ENCODE measurements at regions not wholly inside any gene's neighbourhood (a gene's known extent, or its start where the extent isn't known, plus 50 kb on each side); places are given as distances from the start of the nearest gene placed in this dataset.

DNA sequence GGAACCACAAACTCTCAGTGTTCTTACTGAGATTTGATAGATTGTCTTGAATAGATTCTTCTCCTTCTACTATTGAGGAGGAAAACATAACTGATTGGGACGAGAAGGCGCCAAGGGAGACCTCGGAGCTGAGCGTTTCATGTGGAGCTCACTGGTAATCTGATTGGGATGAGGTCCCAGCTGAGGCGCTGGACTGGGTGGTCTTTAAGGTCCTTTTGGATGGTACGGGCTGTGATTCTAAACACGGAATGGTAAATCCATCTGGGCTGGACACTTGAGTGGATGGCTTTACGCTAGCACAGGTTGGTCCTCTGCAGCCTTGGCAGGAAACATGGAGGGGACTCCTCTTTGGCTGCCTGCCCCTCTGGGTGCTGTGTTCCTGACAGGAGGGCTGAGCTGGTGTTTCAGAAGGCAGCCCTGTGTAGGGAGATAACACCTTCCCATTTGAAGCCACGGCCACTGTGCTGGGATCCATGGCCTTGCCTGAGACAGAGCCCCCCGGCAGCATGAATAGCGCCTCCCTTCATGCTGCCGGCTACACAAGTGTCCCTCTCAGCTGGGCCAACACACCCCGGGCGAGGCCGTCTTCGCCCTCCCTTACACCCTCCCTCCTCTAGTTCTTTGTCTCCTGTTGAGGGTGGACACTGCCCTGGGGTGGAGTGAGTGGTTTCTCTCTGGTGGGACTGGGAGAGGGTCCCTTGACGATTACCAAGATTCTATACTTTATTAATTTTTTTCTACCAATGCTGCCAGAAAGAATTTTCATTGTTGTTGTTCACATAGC is 203.2 kb upstream of the SHH start:
- POLR2A ChIA-PET: no interaction called here
- no peak overlapping the region for H3K4me2 ChIP-seq
- ATAC-seq: no peak
- no peak for FAIRE-seq
- H3K27ac ChIP-seq: no peak overlapping the region
- WGBS (ENCODE audit: missing lambda C conversion rate): 78% methylated on average over 17 of the region's 17 CpGs
- no peak overlapping the region for H3K4me3 ChIP-seq
- H3K9me3 ChIP-seq: peaks cover 9% of the 10 kb centered on the region; the same call in 1 of the 3 replicates
- TF ChIP-seq POLR2A (IDR thresholded peaks at IDR 0.05; ENCODE audit: low read length) (no peak), MAZ (IDR thresholded peaks at IDR 0.05; ENCODE audit: borderline replicate concordance, low read depth, low read length) (no peak)
- CTCF ChIA-PET: no interaction called here
- DNase-seq (ENCODE audit: low read depth in 1 of 2, low spot score in 1 of 2): no peak
- no peaks in the 10 kb centered on the region for H3K4me1 ChIP-seq

DNA sequence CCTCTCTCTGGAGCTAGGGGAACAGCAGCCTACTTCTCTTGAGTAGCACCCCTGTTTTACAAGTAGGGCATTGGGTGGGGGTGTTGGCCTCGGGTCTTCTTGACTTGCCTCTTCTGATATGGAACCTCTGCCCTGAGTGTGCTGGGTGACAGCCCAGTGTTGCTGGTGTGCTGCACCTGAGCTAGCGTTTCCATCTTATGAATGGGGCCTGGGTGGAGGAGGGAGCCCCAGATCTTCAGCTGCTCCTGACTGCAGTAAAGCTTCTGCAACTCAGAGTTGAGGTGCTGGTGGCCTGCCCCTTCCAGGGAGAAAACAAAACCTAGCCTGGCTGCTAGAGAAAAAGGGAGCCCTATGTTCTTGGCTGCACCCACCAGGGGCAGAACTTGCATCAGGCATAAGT is 202.5 kb upstream of the SHH start:
- Histone ChIP-seq H3K4me3 (no peak overlapping the region), H3K4me2 (no peak overlapping the region), H3K4me1 (no peaks in the 10 kb centered on the region), H3K9me3 (peaks cover 12% of the 10 kb centered on the region), H3K27ac (no peak overlapping the region)
- ChIA-PET POLR2A (no interaction called here), CTCF (no interaction called here)
- FAIRE-seq (no peak), ATAC-seq (no peak), DNase-seq (ENCODE audit: low read depth in 1 of 2, low spot score in 1 of 2) (no peak)
- WGBS (ENCODE audit: missing lambda C conversion rate): 0% methylated on average over 1 of the region's 2 CpGs
- TF ChIP-seq EP300 (IDR thresholded peaks at IDR 0.05) (no peak), MAFK (IDR thresholded peaks at IDR 0.05; ENCODE audit: partially characterized antibody) (no peak), EHMT2 (IDR thresholded peaks at IDR 0.05; ENCODE audit: low read depth) (no peak), NFE2L2 (conservative IDR thresholded peaks at IDR 0.05; ENCODE audit: low read length) (no peak), MAZ (IDR thresholded peaks at IDR 0.05; ENCODE audit: borderline replicate concordance, low read depth, low read length) (no peak), ZSCAN20 (CRISPR knock-in tag; IDR thresholded peaks at IDR 0.05) (no peak)
- TF ChIP-seq, protein P1, sequence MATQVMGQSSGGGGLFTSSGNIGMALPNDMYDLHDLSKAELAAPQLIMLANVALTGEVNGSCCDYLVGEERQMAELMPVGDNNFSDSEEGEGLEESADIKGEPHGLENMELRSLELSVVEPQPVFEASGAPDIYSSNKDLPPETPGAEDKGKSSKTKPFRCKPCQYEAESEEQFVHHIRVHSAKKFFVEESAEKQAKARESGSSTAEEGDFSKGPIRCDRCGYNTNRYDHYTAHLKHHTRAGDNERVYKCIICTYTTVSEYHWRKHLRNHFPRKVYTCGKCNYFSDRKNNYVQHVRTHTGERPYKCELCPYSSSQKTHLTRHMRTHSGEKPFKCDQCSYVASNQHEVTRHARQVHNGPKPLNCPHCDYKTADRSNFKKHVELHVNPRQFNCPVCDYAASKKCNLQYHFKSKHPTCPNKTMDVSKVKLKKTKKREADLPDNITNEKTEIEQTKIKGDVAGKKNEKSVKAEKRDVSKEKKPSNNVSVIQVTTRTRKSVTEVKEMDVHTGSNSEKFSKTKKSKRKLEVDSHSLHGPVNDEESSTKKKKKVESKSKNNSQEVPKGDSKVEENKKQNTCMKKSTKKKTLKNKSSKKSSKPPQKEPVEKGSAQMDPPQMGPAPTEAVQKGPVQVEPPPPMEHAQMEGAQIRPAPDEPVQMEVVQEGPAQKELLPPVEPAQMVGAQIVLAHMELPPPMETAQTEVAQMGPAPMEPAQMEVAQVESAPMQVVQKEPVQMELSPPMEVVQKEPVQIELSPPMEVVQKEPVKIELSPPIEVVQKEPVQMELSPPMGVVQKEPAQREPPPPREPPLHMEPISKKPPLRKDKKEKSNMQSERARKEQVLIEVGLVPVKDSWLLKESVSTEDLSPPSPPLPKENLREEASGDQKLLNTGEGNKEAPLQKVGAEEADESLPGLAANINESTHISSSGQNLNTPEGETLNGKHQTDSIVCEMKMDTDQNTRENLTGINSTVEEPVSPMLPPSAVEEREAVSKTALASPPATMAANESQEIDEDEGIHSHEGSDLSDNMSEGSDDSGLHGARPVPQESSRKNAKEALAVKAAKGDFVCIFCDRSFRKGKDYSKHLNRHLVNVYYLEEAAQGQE (IDR thresholded peaks at IDR 0.05): no peak

DNA sequence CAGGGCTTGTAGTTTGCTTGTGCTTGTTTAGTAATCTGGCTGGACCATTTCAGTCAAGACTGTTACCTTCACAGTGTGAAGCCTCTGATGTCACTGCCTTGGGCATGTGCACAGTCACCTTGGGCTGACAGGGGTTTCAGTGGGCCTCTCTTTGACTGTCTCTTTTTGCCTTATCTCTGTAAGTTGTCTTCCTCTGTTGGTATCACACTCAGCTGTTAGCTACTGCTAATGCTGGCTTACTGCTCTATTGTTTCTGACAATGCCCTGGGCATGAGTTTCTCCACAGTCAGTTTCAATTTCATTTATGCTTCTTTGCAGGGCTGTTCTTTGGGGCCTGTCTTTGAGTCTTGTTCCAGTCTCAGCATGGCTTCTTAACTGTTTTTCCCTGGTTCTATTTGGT is 201.9 kb upstream of the SHH start:
- DNase-seq (ENCODE audit: low read depth in 1 of 2, low spot score in 1 of 2) (no peak), FAIRE-seq (no peak), ATAC-seq (no peak)
- Histone ChIP-seq H3K27ac (no peak overlapping the region), H3K4me1 (no peaks in the 10 kb centered on the region), H3K4me2 (no peak overlapping the region), H3K4me3 (no peak overlapping the region), H3K9me3 (peaks cover 16% of the 10 kb centered on the region)
- TF ChIP-seq RFX5 (IDR thresholded peaks at IDR 0.05) (no peak), CBX2 (IDR thresholded peaks at IDR 0.05; ENCODE audit: borderline replicate concordance, low read depth) (no peak), NFE2L2 (conservative IDR thresholded peaks at IDR 0.05; ENCODE audit: low read length) (no peak), ESRRA (IDR thresholded peaks at IDR 0.05; ENCODE audit: borderline replicate concordance, low read length) (no peak), MYC (IDR thresholded peaks at IDR 0.05; ENCODE audit: borderline replicate concordance, low read length) (no peak), RAD21 (conservative IDR thresholded peaks at IDR 0.05 in 1 of 2, IDR thresholded peaks at IDR 0.05 in 1 of 2) (no peak), HOXA7 (CRISPR knock-in tag; IDR thresholded peaks at IDR 0.05) (no peak), FOXS1 (CRISPR knock-in tag; IDR thresholded peaks at IDR 0.05) (no peak), POLR2A (IDR thresholded peaks at IDR 0.05; ENCODE audit: low read length) (no peak), ZSCAN20 (CRISPR knock-in tag; IDR thresholded peaks at IDR 0.05) (no peak), SREBF2 (IDR thresholded peaks at IDR 0.05) (no peak), PHF8 (IDR thresholded peaks at IDR 0.05; ENCODE audit: borderline replicate concordance, low read depth) (no peak), EHMT2 (IDR thresholded peaks at IDR 0.05; ENCODE audit: low read depth) (no peak), RNF2 (IDR thresholded peaks at IDR 0.05; ENCODE audit: borderline replicate concordance, low read depth) (no peak)
- TF ChIP-seq, protein P2, sequence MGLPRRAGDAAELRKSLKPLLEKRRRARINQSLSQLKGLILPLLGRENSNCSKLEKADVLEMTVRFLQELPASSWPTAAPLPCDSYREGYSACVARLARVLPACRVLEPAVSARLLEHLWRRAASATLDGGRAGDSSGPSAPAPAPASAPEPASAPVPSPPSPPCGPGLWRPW (IDR thresholded peaks at IDR 0.05): no peak
- TF ChIP-seq, protein P3, sequence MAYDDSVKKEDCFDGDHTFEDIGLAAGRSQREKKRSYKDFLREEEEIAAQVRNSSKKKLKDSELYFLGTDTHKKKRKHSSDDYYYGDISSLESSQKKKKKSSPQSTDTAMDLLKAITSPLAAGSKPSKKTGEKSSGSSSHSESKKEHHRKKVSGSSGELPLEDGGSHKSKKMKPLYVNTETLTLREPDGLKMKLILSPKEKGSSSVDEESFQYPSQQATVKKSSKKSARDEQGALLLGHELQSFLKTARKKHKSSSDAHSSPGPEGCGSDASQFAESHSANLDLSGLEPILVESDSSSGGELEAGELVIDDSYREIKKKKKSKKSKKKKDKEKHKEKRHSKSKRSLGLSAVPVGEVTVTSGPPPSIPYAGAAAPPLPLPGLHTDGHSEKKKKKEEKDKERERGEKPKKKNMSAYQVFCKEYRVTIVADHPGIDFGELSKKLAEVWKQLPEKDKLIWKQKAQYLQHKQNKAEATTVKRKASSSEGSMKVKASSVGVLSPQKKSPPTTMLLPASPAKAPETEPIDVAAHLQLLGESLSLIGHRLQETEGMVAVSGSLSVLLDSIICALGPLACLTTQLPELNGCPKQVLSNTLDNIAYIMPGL (CRISPR knock-in tag; IDR thresholded peaks at IDR 0.05; ENCODE audit: borderline replicate concordance): no peak
- POLR2A ChIA-PET: no interaction called here
- CTCF ChIA-PET: no interaction called here
